ENCODE measurements at regions not wholly inside any gene's neighbourhood (a gene's known extent, or its start where the extent isn't known, plus 50 kb on each side); places are given as distances from the start of the nearest gene placed in this dataset.
"Not testable (repeated sequence)": the region's sequence is repeated elsewhere in the genome, so short reads cannot be mapped to it uniquely, and the experiment has no call there.

- no peak for DNase-seq (ENCODE audit: low read depth)
Measured at GRCh38 chr16:17011712-17012111, 459.0 kb downstream of the XYLT1 start.

GRCh38 chr16:17013038-17013437, 457.7 kb downstream of the XYLT1 start:
- no peak for DNase-seq (ENCODE audit: low read depth)

GRCh38 chr16:17014484-17015121, 456.2 kb downstream of the XYLT1 start:
- DNase-seq (ENCODE audit: low read depth) = no peak

- no peak for DNase-seq (ENCODE audit: low read depth)
Measured at GRCh38 chr16:17015702-17016101, 455.1 kb downstream of the XYLT1 start.

- DNase-seq (ENCODE audit: low read depth) = no peak
Measured at GRCh38 chr16:17017442-17017841, 453.3 kb downstream of the XYLT1 start.

GRCh38 chr16:17018585-17018939, 452.2 kb downstream of the XYLT1 start:
- no peak for DNase-seq (ENCODE audit: low read depth)

GRCh38 chr16:17019366-17019765, 451.4 kb downstream of the XYLT1 start:
- no peak for DNase-seq (ENCODE audit: low read depth)

- no peak for DNase-seq (ENCODE audit: low read depth)
Measured at GRCh38 chr16:17023606-17024005, 447.2 kb downstream of the XYLT1 start.

- no peak for DNase-seq (ENCODE audit: low read depth)
Measured at GRCh38 chr16:17024514-17024913, 446.2 kb downstream of the XYLT1 start.

GRCh38 chr16:17026600-17027242, 444.0 kb downstream of the XYLT1 start:
- DNase-seq (ENCODE audit: low read depth) = no peak

- DNase-seq (ENCODE audit: low read depth) = no peak
Measured at GRCh38 chr16:17027488-17028129, 443.2 kb downstream of the XYLT1 start.

GRCh38 chr16:17029602-17030350, 441.0 kb downstream of the XYLT1 start:
- DNase-seq (ENCODE audit: low read depth) = no peak

- no peak for DNase-seq (ENCODE audit: low read depth)
Measured at GRCh38 chr16:17031484-17032268, 439.1 kb downstream of the XYLT1 start.

GRCh38 chr16:17032332-17032731, 438.4 kb downstream of the XYLT1 start:
- DNase-seq (ENCODE audit: low read depth) = no peak

GRCh38 chr16:17034477-17035252, 436.1 kb downstream of the XYLT1 start:
- no peak for DNase-seq (ENCODE audit: low read depth)

GRCh38 chr16:17037499-17037898, 433.3 kb downstream of the XYLT1 start:
- no peak for DNase-seq (ENCODE audit: low read depth)

- DNase-seq (ENCODE audit: low read depth) = no peak
Measured at GRCh38 chr16:17038415-17038814, 432.3 kb downstream of the XYLT1 start.

- not testable (repeated sequence) for DNase-seq (ENCODE audit: low read depth)
Measured at GRCh38 chr16:17049109-17049508, 421.7 kb downstream of the XYLT1 start.

- DNase-seq (ENCODE audit: low read depth) = no peak
Measured at GRCh38 chr16:17050468-17050867, 420.3 kb downstream of the XYLT1 start.
